Heart right ventricle (tissue), 16 donors: ENCODE measurements at regions not wholly inside any gene's neighbourhood (a gene's known extent, or its start where the extent isn't known, plus 50 kb on each side); places are given as distances from the start of the nearest gene placed in this dataset.

Experiments used
- ATAC-seq, 8 donors: fragments of 200-7000 bp; cut with Tn5 transposase; one replicate each; pipeline ENCODE4 v1.9.1; 2020; ENCODE audit warnings: mild to moderate bottlenecking in 8 of 8, moderate library complexity in 8 of 8, moderate number of reproducible peaks in 1 of 8
- DNase-seq, 2 donors: peaks; one replicate each; pipeline ENCODE4 v3.0.0-alpha.2; 2020
- H3K27ac ChIP-seq, 10 donors: fragments of 200-600 bp; sonication (generic) in 2 of 10; one replicate each; pipeline versions ENCODE4 v1.5.0 to v1.8.0; 2020 to 2022; ENCODE audit warnings: mild to moderate bottlenecking in 3 of 10
- H3K27me3 ChIP-seq, 7 donors: fragments of 200-600 bp; one replicate each; pipeline ENCODE4 v1.8.0; 2021 to 2022; ENCODE audit warnings: mild to moderate bottlenecking in 2 of 7
- H3K36me3 ChIP-seq, 9 donors: fragments of 200-600 bp; sonication (generic) in 1 of 9; one replicate each; pipeline versions ENCODE4 v1.5.0 to v1.8.0; 2020 to 2022; ENCODE audit warnings: mild to moderate bottlenecking in 2 of 9
- H3K4me1 ChIP-seq, 9 donors: fragments of 200-600 bp; sonication (generic) in 1 of 9; one replicate each; pipeline versions ENCODE4 v1.5.0 to v1.8.0; 2020 to 2022; ENCODE audit warnings: mild to moderate bottlenecking in 4 of 9
- H3K4me3 ChIP-seq, 10 donors: fragments of 200-600 bp; sonication (generic) in 2 of 10; one replicate each; pipeline versions ENCODE4 v1.5.0 to v1.8.0; 2020 to 2022; ENCODE audit warnings: mild to moderate bottlenecking in 7 of 10, moderate library complexity in 2 of 10
- H3K9me3 ChIP-seq, 11 donors: fragments of 200-600 bp in 10 of 11; sonication (generic) in 2 of 11; one replicate each; pipeline versions ENCODE4 v1.5.0 to v1.8.0; 2013 to 2022; ENCODE audit warnings: mild to moderate bottlenecking in 2 of 11, control low read depth in 1 of 11, moderate library complexity in 1 of 11
- CTCF ChIP-seq, 9 donors: fragments of 200-600 bp; sonication (generic) in 2 of 9; IDR thresholded peaks; one replicate each; pipeline versions ENCODE4 v1.5.0 to v1.8.0; 2021 to 2022; ENCODE audit warnings: antibody characterized with exemption in 9 of 9, mild to moderate bottlenecking in 5 of 9, moderate library complexity in 1 of 9
- WGBS, 2 donors: extraction: QIAGEN DNeasy Blood & Tissue Kit; methylation state at CpG; one replicate each; pipeline ENCODE4 v1.1.7; 2013; ENCODE audit warnings: inconsistent platforms in 1 of 2; 5-methylcytosine and 5-hydroxymethylcytosine counted together
- intact Hi-C, 10 donors: fragments of 100-400 bp; cut with DNase I; formaldehyde crosslinking; loops; one replicate each; pipeline versions ENCODE4 v1.11.1 to v1.14.2; 2022
- donor health status: Arrhythmogenic right ventricular cardiomyopathy.
- donor health status: ischemic (EF 13 %, LVEDD 7.1; RV severe dilation, severe dysfunction).
- donor health status: healthy with polysubstance abuse.
- donor health status: DM: no; HTN: yes; CAD: no.
- donor health status: DM: no; HTN: no; CAD: no.
- donor health status: ischemic (EF 25% LVEDD 6.9; RV normal size, moderate dysfunction).
- donor health status: ischemic (EF 25% LVEDD 5.7; RV mildly dilated, moderate dysfunction).
- donor health status: healthy.
- donor health status: DM: yes; HTN: yes; CAD: no.
- donor health status: Ischemic cardiomyopathy.
- donor health status: ischemic (EF 35%, LVEDD 5.7; RV mildly dilated, moderate dysfunction).
- donor health status: nonischemic (EF 11% LVEDD 7.7; RV severe dilation, severe dysfunction).
- donor health status: DM: yes; HTN: yes; CAD: no.
- donor health status: PGD.
- donor health status: ischemic (EF 29% LVEDD 5.4; RV normal size, mild dysfunction).
- donor health status: nonischemic (EF 23%, LVEDD 6.1; RV moderate dilation, normal function).

GRCh38 chr4:101711590-101712260 lies 78.8 kb upstream of the BANK1 start:
- 83% methylated on average over 2 of the region's 2 CpGs for WGBS, 2 donors
- DNase-seq (no peak), ATAC-seq (no peak)
- no peaks in the 10 kb centered on the region for H3K36me3 ChIP-seq
- H3K27ac ChIP-seq, result no peak overlapping the region
- H3K4me3 ChIP-seq, result no peak overlapping the region
- no peak for TF ChIP-seq CTCF (IDR thresholded peaks at IDR 0.05)
- H3K9me3 ChIP-seq, result peaks cover 0 to 38% (median 6%) of the 10 kb centered on the region in 11 donors
- intact Hi-C loops, result no loop called here
- no peaks in the 10 kb centered on the region for H3K27me3 ChIP-seq
- no peaks in the 10 kb centered on the region for H3K4me1 ChIP-seq

- no peak for ATAC-seq
- TF ChIP-seq CTCF (IDR thresholded peaks at IDR 0.05), result no peak
- no peak overlapping the region for H3K27ac ChIP-seq
Observed at GRCh38 chr4:101710806-101711205, 79.7 kb upstream of the BANK1 start.

GRCh38 chr4:101708293-101709039 lies 82.1 kb upstream of the BANK1 start:
- Histone ChIP-seq H3K27ac (no peak overlapping the region), H3K4me3 (no peak overlapping the region), H3K36me3 (no peaks in the 10 kb centered on the region), H3K4me1 (no peaks in the 10 kb centered on the region), H3K27me3 (no peaks in the 10 kb centered on the region), H3K9me3 (peaks cover 0 to 22% (median 0%) of the 10 kb centered on the region in 11 donors)
- intact Hi-C loops, result no loop called here
- DNase-seq (no peak), ATAC-seq (no peak)
- WGBS, 2 donors, result 94 to 100% methylated on average over 1 of the region's 1 CpG
- no peak for TF ChIP-seq CTCF (IDR thresholded peaks at IDR 0.05)

More at GRCh38 chr4:101710806-101711205, 79.7 kb upstream of the BANK1 start:
- Histone ChIP-seq H3K4me3 (no peak overlapping the region), H3K9me3 (peaks cover 0 to 38% (median 6%) of the 10 kb centered on the region in 11 donors), H3K27me3 (no peaks in the 10 kb centered on the region), H3K36me3 (no peaks in the 10 kb centered on the region), H3K4me1 (no peaks in the 10 kb centered on the region)
- intact Hi-C loops, result no loop called here
- 94 to 100% methylated on average over 1 of the region's 1 CpG for WGBS, 2 donors
- DNase-seq, result no peak

GRCh38 chr4:101707596-101707995 lies 82.9 kb upstream of the BANK1 start:
- peaks cover 0 to 22% (median 0%) of the 10 kb centered on the region in 11 donors for H3K9me3 ChIP-seq
- DNase-seq (no peak), ATAC-seq (no peak)
- H3K27me3 ChIP-seq, result no peaks in the 10 kb centered on the region
- H3K27ac ChIP-seq, result no peak overlapping the region
- H3K4me3 ChIP-seq, result no peak overlapping the region
- intact Hi-C loops, result no loop called here
- 59 to 60% methylated on average over 3 of the region's 3 CpGs for WGBS, 2 donors
- TF ChIP-seq CTCF (IDR thresholded peaks at IDR 0.05), result no peak
- no peaks in the 10 kb centered on the region for H3K4me1 ChIP-seq
- H3K36me3 ChIP-seq, result no peaks in the 10 kb centered on the region
